ENCODE measurements at regions not wholly inside any gene's neighbourhood (a gene's known extent, or its start where the extent isn't known, plus 50 kb on each side); places are given as distances from the start of the nearest gene placed in this dataset.
A peak's percentile ranks its signal among the peaks of the same experiment; 100 is the strongest.
"Not testable (repeated sequence)": the region's sequence is repeated elsewhere in the genome, so short reads cannot be mapped to it uniquely, and the experiment has no call there.

GRCh38 chr15:66968806-66969596 is 96.4 kb upstream of the SMAD3 start:
- Histone ChIP-seq H4K5ac (ENCODE audit: low read length) (no peak overlapping the region), H2BK5ac (ENCODE audit: low read length) (no peak overlapping the region), H3K27ac (ENCODE audit: low read depth, low read length) (no peak overlapping the region), H3K4me1 (ENCODE audit: control insufficient read depth, low read depth, low read length) (no peaks in the 10 kb centered on the region), H3K79me2 (ENCODE audit: control insufficient read depth, insufficient read depth, low read length) (no peaks in the 10 kb centered on the region), H3K36me3 (ENCODE audit: control insufficient read depth, insufficient read depth, low read length) (no peaks in the 10 kb centered on the region), H3K18ac (ENCODE audit: low read length) (no peak overlapping the region), H3K4ac (ENCODE audit: low read depth, low read length) (no peak overlapping the region), H4K8ac (ENCODE audit: low read depth, low read length) (no peak overlapping the region), H3K79me1 (ENCODE audit: low read length) (no peaks in the 10 kb centered on the region), H2AK5ac (ENCODE audit: low read length) (no peak overlapping the region), H3K27me3 (ENCODE audit: insufficient read depth, low read length, poor library complexity) (no peaks in the 10 kb centered on the region), H3K4me2 (ENCODE audit: low read length) (no peak overlapping the region), H3K23ac (ENCODE audit: low read length) (no peak overlapping the region), H3K4me3 (ENCODE audit: low read length) (no peak overlapping the region), H2BK15ac (replicated peaks; ENCODE audit: low read depth) (no peak overlapping the region), H3K56ac (ENCODE audit: low read length) (no peak overlapping the region), H3K9ac (ENCODE audit: low read length) (no peak overlapping the region), H2BK120ac (ENCODE audit: low read depth, low read length) (no peak overlapping the region)
- no peak for DNase-seq
- no CpG with 5 or more reads among the region's 10 CpGs for WGBS (ENCODE audit: extremely low coverage, insufficient coverage, low lambda C conversion rate)

GRCh38 chr15:66974131-66974530 is 91.3 kb upstream of the SMAD3 start:
- no CpG with 5 or more reads among the region's 10 CpGs for WGBS (ENCODE audit: extremely low coverage, insufficient coverage, low lambda C conversion rate)
- not testable (repeated sequence) for H3K4me3 ChIP-seq (ENCODE audit: low read length); H3K4ac ChIP-seq (ENCODE audit: low read depth, low read length); H3K4me2 ChIP-seq (ENCODE audit: low read length); H2BK5ac ChIP-seq (ENCODE audit: low read length); H3K56ac ChIP-seq (ENCODE audit: low read length); H3K4me1 ChIP-seq (ENCODE audit: control insufficient read depth, low read depth, low read length); H3K18ac ChIP-seq (ENCODE audit: low read length); DNase-seq; H3K36me3 ChIP-seq (ENCODE audit: control insufficient read depth, insufficient read depth, low read length); H2AK5ac ChIP-seq (ENCODE audit: low read length); H4K5ac ChIP-seq (ENCODE audit: low read length); H3K9ac ChIP-seq (ENCODE audit: low read length); H3K79me1 ChIP-seq (ENCODE audit: low read length); H3K27me3 ChIP-seq (ENCODE audit: insufficient read depth, low read length, poor library complexity); H3K79me2 ChIP-seq (ENCODE audit: control insufficient read depth, insufficient read depth, low read length); H4K8ac ChIP-seq (ENCODE audit: low read depth, low read length); H2BK15ac ChIP-seq (replicated peaks; ENCODE audit: low read depth); H2BK120ac ChIP-seq (ENCODE audit: low read depth, low read length); H3K23ac ChIP-seq (ENCODE audit: low read length)
- H3K27ac ChIP-seq (ENCODE audit: low read depth, low read length) = peak overlapping the region; percentile 36

- not testable (repeated sequence) for H4K5ac ChIP-seq (ENCODE audit: low read length); H2BK120ac ChIP-seq (ENCODE audit: low read depth, low read length); H3K79me1 ChIP-seq (ENCODE audit: low read length); H3K4ac ChIP-seq (ENCODE audit: low read depth, low read length); H3K79me2 ChIP-seq (ENCODE audit: control insufficient read depth, insufficient read depth, low read length); H3K4me3 ChIP-seq (ENCODE audit: low read length); H2AK5ac ChIP-seq (ENCODE audit: low read length); H3K23ac ChIP-seq (ENCODE audit: low read length); H3K4me2 ChIP-seq (ENCODE audit: low read length); H4K8ac ChIP-seq (ENCODE audit: low read depth, low read length); H3K27ac ChIP-seq (ENCODE audit: low read depth, low read length); DNase-seq; H3K4me1 ChIP-seq (ENCODE audit: control insufficient read depth, low read depth, low read length); H3K9ac ChIP-seq (ENCODE audit: low read length); H3K36me3 ChIP-seq (ENCODE audit: control insufficient read depth, insufficient read depth, low read length); H2BK5ac ChIP-seq (ENCODE audit: low read length); H3K56ac ChIP-seq (ENCODE audit: low read length); H2BK15ac ChIP-seq (replicated peaks; ENCODE audit: low read depth); H3K27me3 ChIP-seq (ENCODE audit: insufficient read depth, low read length, poor library complexity); H3K18ac ChIP-seq (ENCODE audit: low read length)
- no CpG with 5 or more reads among the region's 18 CpGs for WGBS (ENCODE audit: extremely low coverage, insufficient coverage, low lambda C conversion rate)
These were observed 89.2 kb upstream of the SMAD3 start for GRCh38 chr15:66976106-66976640.

- H3K36me3 ChIP-seq (ENCODE audit: control insufficient read depth, insufficient read depth, low read length); H2BK15ac ChIP-seq (replicated peaks; ENCODE audit: low read depth); DNase-seq; H3K79me1 ChIP-seq (ENCODE audit: low read length); H3K18ac ChIP-seq (ENCODE audit: low read length); H3K4me3 ChIP-seq (ENCODE audit: low read length); H2AK5ac ChIP-seq (ENCODE audit: low read length); H2BK120ac ChIP-seq (ENCODE audit: low read depth, low read length); H3K4me1 ChIP-seq (ENCODE audit: control insufficient read depth, low read depth, low read length); H3K4me2 ChIP-seq (ENCODE audit: low read length); H2BK5ac ChIP-seq (ENCODE audit: low read length); H3K27me3 ChIP-seq (ENCODE audit: insufficient read depth, low read length, poor library complexity); H3K9ac ChIP-seq (ENCODE audit: low read length); H3K23ac ChIP-seq (ENCODE audit: low read length); H4K5ac ChIP-seq (ENCODE audit: low read length); H3K56ac ChIP-seq (ENCODE audit: low read length); H3K27ac ChIP-seq (ENCODE audit: low read depth, low read length); H3K4ac ChIP-seq (ENCODE audit: low read depth, low read length); H4K8ac ChIP-seq (ENCODE audit: low read depth, low read length); H3K79me2 ChIP-seq (ENCODE audit: control insufficient read depth, insufficient read depth, low read length): not testable (repeated sequence)
- WGBS (ENCODE audit: extremely low coverage, insufficient coverage, low lambda C conversion rate) = no CpG with 5 or more reads among the region's 3 CpGs
These were observed 85.1 kb upstream of the SMAD3 start for GRCh38 chr15:66980326-66980725.

GRCh38 chr15:66981771-66982170 is 83.6 kb upstream of the SMAD3 start:
- Histone ChIP-seq H3K79me2 (ENCODE audit: control insufficient read depth, insufficient read depth, low read length) (no peaks in the 10 kb centered on the region), H3K9ac (ENCODE audit: low read length) (no peak overlapping the region), H2BK120ac (ENCODE audit: low read depth, low read length) (no peak overlapping the region), H3K4me3 (ENCODE audit: low read length) (no peak overlapping the region), H3K36me3 (ENCODE audit: control insufficient read depth, insufficient read depth, low read length) (no peaks in the 10 kb centered on the region), H4K8ac (ENCODE audit: low read depth, low read length) (no peak overlapping the region), H3K18ac (ENCODE audit: low read length) (no peak overlapping the region), H3K23ac (ENCODE audit: low read length) (no peak overlapping the region), H3K4ac (ENCODE audit: low read depth, low read length) (no peak overlapping the region), H4K5ac (ENCODE audit: low read length) (no peak overlapping the region), H2BK5ac (ENCODE audit: low read length) (no peak overlapping the region), H3K4me1 (ENCODE audit: control insufficient read depth, low read depth, low read length) (no peaks in the 10 kb centered on the region), H2BK15ac (replicated peaks; ENCODE audit: low read depth) (no peak overlapping the region), H3K79me1 (ENCODE audit: low read length) (no peaks in the 10 kb centered on the region), H2AK5ac (ENCODE audit: low read length) (no peak overlapping the region), H3K27me3 (ENCODE audit: insufficient read depth, low read length, poor library complexity) (no peaks in the 10 kb centered on the region), H3K56ac (ENCODE audit: low read length) (no peak overlapping the region), H3K27ac (ENCODE audit: low read depth, low read length) (no peak overlapping the region), H3K4me2 (ENCODE audit: low read length) (no peak overlapping the region)
- no CpG with 5 or more reads among the region's 6 CpGs for WGBS (ENCODE audit: extremely low coverage, insufficient coverage, low lambda C conversion rate)
- peak; percentile 11 for DNase-seq

GRCh38 chr15:66982250-66982649 is 83.2 kb upstream of the SMAD3 start:
- Histone ChIP-seq H3K4ac (ENCODE audit: low read depth, low read length) (no peak overlapping the region), H3K18ac (ENCODE audit: low read length) (no peak overlapping the region), H3K9ac (ENCODE audit: low read length) (no peak overlapping the region), H2BK15ac (replicated peaks; ENCODE audit: low read depth) (no peak overlapping the region), H3K56ac (ENCODE audit: low read length) (no peak overlapping the region), H4K5ac (ENCODE audit: low read length) (no peak overlapping the region), H2BK5ac (ENCODE audit: low read length) (no peak overlapping the region), H2BK120ac (ENCODE audit: low read depth, low read length) (no peak overlapping the region), H3K4me3 (ENCODE audit: low read length) (no peak overlapping the region), H4K8ac (ENCODE audit: low read depth, low read length) (no peak overlapping the region), H3K23ac (ENCODE audit: low read length) (no peak overlapping the region), H3K79me2 (ENCODE audit: control insufficient read depth, insufficient read depth, low read length) (no peaks in the 10 kb centered on the region), H3K4me1 (ENCODE audit: control insufficient read depth, low read depth, low read length) (no peaks in the 10 kb centered on the region), H2AK5ac (ENCODE audit: low read length) (no peak overlapping the region), H3K36me3 (ENCODE audit: control insufficient read depth, insufficient read depth, low read length) (no peaks in the 10 kb centered on the region), H3K27me3 (ENCODE audit: insufficient read depth, low read length, poor library complexity) (no peaks in the 10 kb centered on the region), H3K79me1 (ENCODE audit: low read length) (no peaks in the 10 kb centered on the region), H3K4me2 (ENCODE audit: low read length) (no peak overlapping the region), H3K27ac (ENCODE audit: low read depth, low read length) (no peak overlapping the region)
- no CpG with 5 or more reads among the region's 4 CpGs for WGBS (ENCODE audit: extremely low coverage, insufficient coverage, low lambda C conversion rate)
- no peak for DNase-seq
